Spleen (tissue), 11 donors: ENCODE measurements at regions not wholly inside any gene's neighbourhood (a gene's known extent, or its start where the extent isn't known, plus 50 kb on each side); places are given as distances from the start of the nearest gene placed in this dataset.
A peak's percentile ranks its signal among the peaks of the same experiment; 100 is the strongest.

Source experiments
- DNase-seq: peaks from one replicate; pipeline ENCODE4 v3.0.0-alpha.2; 2020
- H3K27ac ChIP-seq, 8 donors: fragments of 200-600 bp; sonication (generic) in 7 of 8; 1 replicate in 4 of 8; 2 replicates in 4 of 8; pipeline versions ENCODE4 v1.5.0 to v1.8.0; 2016 to 2021; ENCODE audit warnings: inconsistent platforms in 4 of 8, mild to moderate bottlenecking in 4 of 8, moderate library complexity in 1 of 8
- H3K27me3 ChIP-seq, 7 donors: fragments of 200-600 bp; sonication (generic) in 6 of 7; replicated peaks in 1 of 7; 1 replicate in 4 of 7; 2 replicates in 3 of 7; pipeline versions ENCODE4 v1.5.0 to v1.8.0; 2016 to 2021; ENCODE audit warnings: inconsistent platforms in 3 of 7, mild to moderate bottlenecking in 1 of 7
- H3K36me3 ChIP-seq, 6 donors: fragments of 200-600 bp; sonication (generic) in 5 of 6; 1 replicate in 4 of 6; 2 replicates in 2 of 6; pipeline versions ENCODE4 v1.5.0 to v1.8.0; 2016 to 2021; ENCODE audit warnings: inconsistent platforms in 2 of 6
- H3K4me1 ChIP-seq, 6 donors: fragments of 200-600 bp; sonication (generic) in 5 of 6; 1 replicate in 3 of 6; 2 replicates in 3 of 6; pipeline versions ENCODE4 v1.5.0 to v1.8.0; 2016 to 2021; ENCODE audit warnings: inconsistent platforms in 3 of 6
- H3K4me3 ChIP-seq, 8 donors: fragments of 200-600 bp; sonication (generic) in 7 of 8; 1 replicate in 4 of 8; 2 replicates in 4 of 8; pipeline versions ENCODE4 v1.5.0 to v1.8.0; 2016 to 2021; ENCODE audit warnings: inconsistent platforms in 4 of 8, mild to moderate bottlenecking in 4 of 8, moderate library complexity in 2 of 8
- H3K9me3 ChIP-seq, 8 donors: fragments of 200-600 bp; sonication (generic) in 7 of 8; 1 replicate in 4 of 8; 2 replicates in 4 of 8; pipeline versions ENCODE4 v1.5.0 to v1.8.0; 2016 to 2021; ENCODE audit warnings: inconsistent platforms in 4 of 8
- CTCF ChIP-seq, 11 experiments: fragments of 200-600 bp in 7 of 11; fragments of 450-650 bp in 4 of 11; sonication (generic) in 4 of 11; IDR thresholded peaks in 8 of 11; conservative IDR thresholded peaks in 3 of 11; 1 replicate in 7 of 11; 2 replicates in 4 of 11; pipeline versions ENCODE4 v1.4.0 to v1.8.0; 2016 to 2021; ENCODE audit warnings: antibody characterized with exemption in 11 of 11, inconsistent platforms in 4 of 11, mild to moderate bottlenecking in 1 of 11
- POLR2A ChIP-seq, 3 donors: fragments of 450-650 bp; IDR thresholded peaks; one replicate each; pipeline ENCODE4 v1.5.1; 2017; ENCODE audit warnings: antibody characterized with exemption in 3 of 3, mild to moderate bottlenecking in 1 of 3
- POLR2AphosphoS5 ChIP-seq, 3 donors: sonication (generic); formaldehyde crosslinking; IDR thresholded peaks; one replicate each; pipeline ENCODE4 v1.5.1; 2017; ENCODE audit warnings: antibody characterized with exemption in 3 of 3
- WGBS, 5 donors: extraction: QIAGEN DNeasy Blood & Tissue Kit in 3 of 5; methylation state at CpG; one replicate each; pipeline versions ENCODE4 v1.1.5 to v1.1.7; 2013 to 2018; 5-methylcytosine and 5-hydroxymethylcytosine counted together
- intact Hi-C: fragments of 100-400 bp; cut with DNase I; formaldehyde crosslinking; loops from one replicate; pipeline ENCODE4 v1.15.0; 2023; ENCODE audit warnings: low total_unique reads
- donor health status: healthy with polysubstance abuse.
- donor health status: DM: no; HTN: no; CAD: no; lungs with moderate emphysema.
- donor health status: DM: no; HTN: no; CAD: no.
- donor health status: Bipolar disorder and iron deficiency.
- donor health status: healthy.
- donor health status: DM: no; HTN: no; CAD: no.
- donor health status: DM: yes; HTN: yes; CAD: no.

GRCh38 chr9:23532282-23532681 is 293.8 kb downstream of the ELAVL2 start:
- no peak for DNase-seq
- H3K9me3 ChIP-seq: peaks cover 0 to 31% (median 9%) of the 10 kb centered on the region in 8 donors
- no peak overlapping the region for H3K4me3 ChIP-seq
- H3K27me3 ChIP-seq: no peaks in the 10 kb centered on the region
- 86 to 89% (median 88%) methylated on average over 2 of the region's 2 CpGs for WGBS, 5 donors
- no peak overlapping the region for H3K27ac ChIP-seq
- intact Hi-C loops: no loop called here
- no peak for TF ChIP-seq CTCF (IDR thresholded peaks at IDR 0.05 in 8 of 11, conservative IDR thresholded peaks at IDR 0.05 in 3 of 11)
- no peak for TF ChIP-seq POLR2AphosphoS5 (IDR thresholded peaks at IDR 0.05)
- no peak for TF ChIP-seq POLR2A (IDR thresholded peaks at IDR 0.05)
- H3K4me1 ChIP-seq: no peaks in the 10 kb centered on the region
- H3K36me3 ChIP-seq: no peaks in the 10 kb centered on the region

DNA sequence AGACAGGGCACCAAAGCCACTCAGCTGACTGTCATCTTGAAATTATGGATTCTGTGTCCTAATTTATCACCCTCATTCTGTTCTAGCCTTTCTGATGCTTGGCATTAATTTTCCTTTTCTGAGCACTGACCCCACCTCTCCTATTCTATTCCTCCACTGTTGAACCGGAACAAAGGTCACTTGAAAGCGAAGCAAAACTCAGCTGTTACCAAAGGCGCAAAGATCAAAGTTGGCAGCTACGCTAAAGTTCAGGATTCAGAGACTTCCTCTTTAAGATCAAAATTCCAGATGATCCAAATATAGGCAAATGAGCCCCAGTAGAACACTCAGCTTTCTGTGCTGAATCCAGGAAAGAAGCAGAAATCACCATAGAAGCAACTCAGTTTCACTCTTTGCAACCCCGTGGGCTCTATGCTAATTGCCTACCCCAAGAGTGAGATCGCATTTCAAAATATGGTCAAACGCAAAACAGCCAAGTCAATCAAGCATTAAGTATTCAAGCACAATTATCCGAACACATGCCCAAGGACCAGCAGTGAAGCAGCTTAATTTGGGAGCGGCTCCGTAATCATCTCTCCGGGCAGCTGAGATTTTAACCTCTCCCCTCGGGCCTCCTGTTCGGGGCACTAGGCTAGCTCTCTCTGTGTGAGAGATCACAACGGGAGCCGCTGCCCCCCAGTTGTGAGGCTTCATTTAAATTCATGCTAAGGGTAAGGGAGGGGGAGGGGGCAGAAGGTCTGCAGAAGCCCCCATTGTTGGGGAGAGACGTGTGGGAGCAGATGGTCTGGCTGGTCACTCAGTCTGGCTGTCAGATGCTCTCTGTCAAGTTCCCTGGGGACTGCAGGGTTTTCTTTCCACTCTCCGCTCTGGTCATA is 288.6 kb downstream of the ELAVL2 start:
- DNase-seq: no peak
- intact Hi-C loops: no loop called here
- H3K27me3 ChIP-seq: peaks cover 0 to 6% (median 0%) of the 10 kb centered on the region in 7 donors
- WGBS, 5 donors: 16 to 32% (median 26%) methylated on average over 13 to 17 of the region's 17 CpGs
- H3K36me3 ChIP-seq: no peaks in the 10 kb centered on the region
- H3K4me3 ChIP-seq: peak overlapping the region in 2 of 8 donors; percentile 1 to 28
- TF ChIP-seq POLR2AphosphoS5 (IDR thresholded peaks at IDR 0.05) (no peak), CTCF (IDR thresholded peaks at IDR 0.05 in 8 of 11, conservative IDR thresholded peaks at IDR 0.05 in 3 of 11) (no peak), POLR2A (IDR thresholded peaks at IDR 0.05) (no peak)
- no peak overlapping the region for H3K27ac ChIP-seq
- no peaks in the 10 kb centered on the region for H3K4me1 ChIP-seq
- H3K9me3 ChIP-seq: no peaks in the 10 kb centered on the region

DNA sequence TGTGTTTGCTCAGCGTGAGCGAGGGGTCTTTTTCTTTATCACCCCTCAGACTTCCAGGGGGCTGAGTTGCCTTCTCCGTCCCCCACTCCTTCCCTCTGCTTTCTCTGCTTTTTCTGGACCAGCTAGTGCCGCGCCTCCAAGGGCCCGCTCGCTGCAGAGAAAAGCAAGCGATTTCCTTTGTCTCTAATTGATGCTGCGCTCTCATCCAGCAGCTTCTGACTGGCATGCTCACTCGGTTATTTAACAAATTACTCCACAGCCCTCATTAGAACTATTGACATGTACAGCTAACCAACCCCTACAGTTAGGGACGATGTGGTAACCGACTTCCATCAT is 288.0 kb downstream of the ELAVL2 start:
- Histone ChIP-seq H3K4me1 (no peaks in the 10 kb centered on the region), H3K4me3 (peak overlapping the region in 1 of 8 donors; percentile 28), H3K27ac (no peak overlapping the region), H3K36me3 (no peaks in the 10 kb centered on the region), H3K27me3 (peaks cover 0 to 6% (median 0%) of the 10 kb centered on the region in 7 donors), H3K9me3 (no peaks in the 10 kb centered on the region)
- intact Hi-C loops: no loop called here
- TF ChIP-seq POLR2A (IDR thresholded peaks at IDR 0.05): no peak
- TF ChIP-seq POLR2AphosphoS5 (IDR thresholded peaks at IDR 0.05): no peak
- TF ChIP-seq CTCF (IDR thresholded peaks at IDR 0.05 in 8 of 11, conservative IDR thresholded peaks at IDR 0.05 in 3 of 11): no peak
- no peak for DNase-seq
- WGBS, 5 donors: 33 to 51% (median 35%) methylated on average over 12 of the region's 12 CpGs

- Histone ChIP-seq H3K4me3 (no peak overlapping the region), H3K27me3 (peaks cover 0 to 6% (median 0%) of the 10 kb centered on the region in 7 donors), H3K27ac (no peak overlapping the region), H3K4me1 (no peaks in the 10 kb centered on the region), H3K9me3 (no peaks in the 10 kb centered on the region), H3K36me3 (no peaks in the 10 kb centered on the region)
- WGBS, 5 donors: 55 to 70% (median 65%) methylated on average over 4 of the region's 4 CpGs
- intact Hi-C loops: no loop called here
- DNase-seq: no peak
- no peak for TF ChIP-seq POLR2AphosphoS5 (IDR thresholded peaks at IDR 0.05)
- no peak for TF ChIP-seq POLR2A (IDR thresholded peaks at IDR 0.05)
- no peak for TF ChIP-seq CTCF (IDR thresholded peaks at IDR 0.05 in 8 of 11, conservative IDR thresholded peaks at IDR 0.05 in 3 of 11)
Measured at GRCh38 chr9:23538461-23539003, 287.5 kb downstream of the ELAVL2 start.
